HG03060 (cell line): ENCODE measurements at regions not wholly inside any gene's neighbourhood (a gene's known extent, or its start where the extent isn't known, plus 50 kb on each side); places are given as distances from the start of the nearest gene placed in this dataset.

Experiments used
- ATAC-seq: cut with Tn5 transposase; IDR thresholded peaks from one replicate; pipeline ENCODE4 v1.9.1; 2021; ENCODE audit warnings: low read depth, moderate number of reproducible peaks; ENCODE audit not compliant: unreplicated experiment

DNA sequence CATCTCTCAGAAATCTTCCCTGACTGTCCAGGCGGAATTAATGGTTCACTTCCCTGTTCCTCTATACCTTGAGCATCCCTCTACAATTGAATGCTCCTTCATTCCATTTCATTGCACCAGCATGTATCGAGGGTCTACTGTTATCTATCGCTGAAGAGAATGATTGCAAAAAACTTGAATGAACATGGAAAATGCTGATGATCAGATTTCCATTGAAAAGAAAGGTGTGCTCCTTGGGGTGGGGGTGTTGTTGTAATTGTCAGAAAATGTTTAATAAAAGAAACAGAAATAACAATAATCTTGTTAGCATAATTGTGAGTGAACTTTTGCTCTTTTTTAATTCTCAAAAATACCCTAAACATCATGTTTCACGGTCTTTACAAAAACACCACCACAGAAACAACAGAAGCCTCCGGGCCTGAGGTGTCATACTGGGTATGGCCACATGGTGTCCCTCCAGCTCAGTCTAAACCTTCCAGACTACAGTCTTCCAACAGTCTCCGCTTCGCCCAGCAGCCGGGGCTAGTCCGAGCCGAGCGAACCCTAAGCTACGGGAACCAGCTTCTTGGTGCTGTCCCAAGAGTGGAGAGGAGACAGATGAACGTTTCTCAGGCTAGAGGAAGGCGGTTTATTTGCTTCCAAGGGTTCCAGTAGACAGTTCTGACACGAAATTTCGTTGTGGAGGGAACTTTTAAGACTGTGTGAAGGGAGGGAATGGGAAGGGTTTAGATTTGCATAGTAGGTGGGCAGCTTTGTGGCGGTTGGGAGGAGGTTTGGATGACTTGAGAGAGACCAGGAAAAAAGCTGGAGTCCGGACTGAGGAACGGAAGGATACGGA, 75.8 kb upstream of the ZBED5 start:
- peak; percentile 84 for ATAC-seq

GRCh38 chr11:10932976-10933375, 75.1 kb upstream of the ZBED5 start:
- no peak for ATAC-seq

DNA sequence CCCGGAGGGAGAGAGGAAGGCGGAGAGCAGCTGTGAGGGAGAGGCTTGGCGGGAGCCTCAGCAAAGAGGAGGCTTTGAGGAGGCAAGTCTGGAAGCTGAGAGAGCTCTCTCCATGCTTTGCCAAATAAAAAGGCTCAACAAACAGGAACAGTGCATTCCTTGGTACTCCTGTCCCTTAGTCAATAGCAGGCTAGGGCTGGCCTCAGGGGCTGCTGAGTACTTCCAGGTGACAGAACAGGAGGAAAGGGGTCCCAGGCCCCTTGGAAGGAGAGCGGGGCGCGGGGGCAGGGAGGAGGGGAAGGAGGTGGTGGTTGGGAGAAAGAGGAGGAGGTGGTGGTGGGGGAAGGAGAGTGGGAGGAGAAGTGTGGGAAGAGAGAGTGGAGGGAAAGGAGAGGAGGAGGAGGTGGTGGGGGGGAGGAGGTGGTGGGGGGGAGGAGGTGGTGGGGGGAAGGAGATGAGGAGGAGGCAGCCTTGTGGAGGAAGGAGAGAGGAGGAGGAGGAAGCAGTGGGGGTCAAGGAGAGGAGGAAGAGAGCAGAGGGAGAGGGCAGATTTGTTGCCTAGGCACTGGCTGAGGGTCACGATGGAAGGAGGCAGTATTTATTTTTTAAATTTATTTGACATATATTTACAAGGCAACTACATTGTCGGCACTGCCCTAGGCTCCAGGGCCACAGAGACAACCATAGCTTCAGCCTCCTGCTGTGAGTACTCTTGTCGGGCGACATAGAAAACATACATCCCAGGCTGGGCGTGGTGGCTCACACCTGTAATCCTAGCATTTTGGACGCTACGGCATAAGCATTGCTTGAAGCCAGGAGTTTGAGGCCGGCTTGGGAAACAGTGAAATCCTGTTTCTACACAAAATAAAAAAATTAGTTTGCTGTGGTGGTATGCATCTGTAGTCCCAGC, 74.2 kb upstream of the ZBED5 start:
- ATAC-seq: no peak

- no peak for ATAC-seq
These were observed 73.3 kb upstream of the ZBED5 start for GRCh38 chr11:10930972-10931760.

DNA sequence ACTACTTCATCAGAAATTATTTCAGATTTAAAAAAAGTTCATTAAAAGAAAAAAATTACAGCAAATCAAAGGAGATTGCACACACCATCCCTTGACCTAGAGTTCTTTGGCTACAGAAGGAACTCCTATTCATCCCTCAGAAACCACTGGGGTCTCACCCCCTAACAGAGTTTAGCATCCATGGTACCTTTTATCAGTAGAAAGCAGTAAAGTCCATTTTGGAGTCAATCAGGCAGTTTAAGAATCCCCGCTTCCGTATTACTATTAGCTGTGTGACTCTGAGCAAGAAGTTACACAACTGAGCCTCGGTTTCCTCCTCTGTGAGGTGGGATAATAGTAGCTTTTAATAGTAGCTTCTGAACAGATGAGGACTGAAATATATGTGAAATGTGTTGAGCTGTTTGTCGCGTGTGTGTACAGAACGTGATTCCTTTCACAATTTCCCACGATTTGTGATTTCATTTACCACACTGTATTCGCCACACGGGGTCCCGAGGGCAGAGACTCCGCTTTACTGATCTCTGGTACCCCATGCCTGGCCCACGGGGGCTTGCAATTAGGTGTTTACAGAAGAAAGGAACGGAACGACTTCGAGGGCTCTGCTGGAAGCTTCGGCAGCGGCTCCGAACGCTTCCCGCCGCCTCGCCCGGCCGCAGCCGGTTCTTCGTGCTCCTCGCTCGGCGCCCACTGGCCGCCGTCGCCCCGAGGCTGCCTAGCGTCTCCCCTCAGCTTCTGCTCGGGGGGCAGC, 72.5 kb upstream of the ZBED5 start:
- ATAC-seq: no peak

- no peak for ATAC-seq
These were observed 69.7 kb upstream of the ZBED5 start for GRCh38 chr11:10927538-10927937.

DNA sequence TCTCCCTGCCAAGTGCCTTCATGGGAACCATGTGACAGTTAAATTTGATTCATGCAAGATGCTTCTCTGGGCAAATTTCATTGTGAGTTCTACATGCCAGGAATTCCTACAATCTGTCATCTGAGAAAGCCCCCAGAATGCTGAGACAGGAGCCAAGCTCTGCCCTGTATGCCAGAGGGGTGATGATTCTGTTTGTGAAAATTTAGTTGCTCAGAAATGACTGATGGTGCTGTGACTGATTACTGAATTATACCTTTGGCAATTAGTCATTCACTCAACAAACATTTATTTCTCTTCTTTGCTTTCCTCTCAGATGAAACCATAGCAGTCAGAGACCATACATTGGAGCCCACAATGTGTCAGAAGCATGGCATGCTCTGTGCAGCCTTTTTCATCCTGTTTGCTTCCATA, 69.0 kb upstream of the ZBED5 start:
- ATAC-seq: no peak

DNA sequence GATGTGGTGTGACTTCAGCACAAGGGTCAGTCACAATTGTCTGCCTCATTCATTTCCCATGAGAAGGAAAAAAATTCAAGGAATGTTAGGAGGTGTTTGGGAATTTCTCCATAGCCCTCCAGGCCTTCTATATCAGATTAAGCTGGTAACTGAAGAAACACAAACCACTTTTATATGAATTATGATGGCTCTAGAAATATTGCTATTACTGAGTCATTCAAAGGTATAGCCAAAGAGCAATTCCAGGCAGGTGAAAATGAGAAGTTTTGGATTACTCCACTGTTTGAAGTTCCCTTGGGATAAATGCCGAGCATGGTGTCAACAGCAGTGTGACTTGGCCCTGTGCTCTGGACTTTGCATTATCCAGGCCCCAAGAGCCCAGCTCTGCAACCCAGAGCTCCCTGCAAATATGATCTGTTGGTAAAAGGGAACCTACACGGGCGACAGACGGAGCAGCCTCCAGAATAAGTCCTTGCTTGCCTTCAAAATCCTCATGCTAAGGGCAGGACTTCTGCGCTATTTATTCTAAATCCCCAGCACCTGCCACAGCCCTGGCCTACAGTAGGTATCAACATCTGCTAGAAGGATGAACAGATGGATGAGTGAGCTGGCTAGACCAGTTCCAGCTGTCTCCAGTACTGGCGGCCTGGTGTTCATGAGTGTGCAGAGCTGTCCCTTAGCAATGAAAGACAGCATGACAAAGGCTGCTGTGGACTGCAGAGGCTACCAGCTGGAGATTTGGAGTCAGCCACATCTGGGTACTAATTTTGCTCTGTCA, 67.5 kb upstream of the ZBED5 start:
- no peak for ATAC-seq

- ATAC-seq: no peak
These were observed 66.0 kb upstream of the ZBED5 start for GRCh38 chr11:10923882-10924281.

- no peak for ATAC-seq
These were observed 65.0 kb upstream of the ZBED5 start for GRCh38 chr11:10922892-10923291.

DNA sequence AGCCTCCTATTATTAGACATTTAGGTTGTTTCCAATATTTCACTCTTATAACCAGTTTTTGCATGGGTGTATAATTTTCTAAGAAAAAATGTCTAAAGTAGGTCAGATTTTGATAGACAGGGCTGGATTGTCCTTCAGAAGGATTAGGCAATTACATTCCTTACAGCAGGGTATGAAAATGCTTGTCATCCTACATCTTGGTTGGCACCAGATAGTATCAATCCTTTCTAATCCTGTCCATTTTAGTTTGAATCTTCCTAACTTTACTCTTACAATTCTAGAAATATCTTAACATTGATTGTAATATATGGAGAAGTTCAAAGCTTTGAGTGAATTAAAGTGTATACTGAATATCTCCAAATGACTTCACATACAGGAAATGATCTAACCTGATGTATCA, 63.0 kb upstream of the ZBED5 start:
- no peak for ATAC-seq

GRCh38 chr11:10920205-10920604, 62.4 kb upstream of the ZBED5 start:
- no peak for ATAC-seq

GRCh38 chr11:10918698-10919097, 60.8 kb upstream of the ZBED5 start:
- no peak for ATAC-seq

- ATAC-seq: no peak
These were observed 60.4 kb upstream of the ZBED5 start for GRCh38 chr11:10918275-10918674.

GRCh38 chr11:10917802-10918201, 59.9 kb upstream of the ZBED5 start:
- ATAC-seq: no peak

DNA sequence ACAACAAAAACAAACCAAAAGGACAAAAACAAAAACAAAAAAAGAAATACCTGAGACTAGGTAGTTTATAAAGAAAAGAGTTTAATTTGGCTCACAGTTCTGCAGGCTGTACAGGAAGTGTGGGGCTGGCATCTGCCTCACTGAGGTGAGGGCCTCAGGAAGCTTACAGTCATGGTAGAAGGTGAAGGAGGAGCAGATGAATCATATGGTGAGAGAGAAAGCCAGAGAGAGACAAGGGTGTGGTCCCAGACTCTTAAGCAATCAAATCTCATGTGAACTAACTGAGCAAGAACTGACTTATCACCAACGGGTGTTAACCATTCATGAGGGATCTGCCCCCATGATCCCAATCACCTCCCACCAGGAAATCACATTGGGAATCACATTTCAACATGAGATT, 58.8 kb upstream of the ZBED5 start:
- no peak for ATAC-seq

DNA sequence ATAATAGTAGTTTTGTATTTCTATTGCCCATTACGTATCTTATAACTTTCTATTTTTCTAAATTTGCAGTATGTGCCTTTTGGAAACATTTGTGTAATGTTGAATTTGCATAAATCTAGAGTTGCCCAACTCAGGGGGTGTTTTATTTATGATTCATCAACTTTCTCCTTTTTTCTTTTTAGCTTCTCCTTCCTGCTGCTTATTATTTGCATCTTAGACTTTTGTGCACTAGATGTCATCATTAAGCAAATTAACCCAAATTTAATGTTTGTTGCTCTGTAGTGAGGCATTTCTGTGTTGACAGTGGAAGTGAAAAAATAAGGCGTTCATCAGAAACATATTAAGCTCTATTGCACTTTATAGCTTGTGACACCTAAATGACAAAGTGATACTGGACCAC, 56.2 kb upstream of the ZBED5 start:
- ATAC-seq: no peak

DNA sequence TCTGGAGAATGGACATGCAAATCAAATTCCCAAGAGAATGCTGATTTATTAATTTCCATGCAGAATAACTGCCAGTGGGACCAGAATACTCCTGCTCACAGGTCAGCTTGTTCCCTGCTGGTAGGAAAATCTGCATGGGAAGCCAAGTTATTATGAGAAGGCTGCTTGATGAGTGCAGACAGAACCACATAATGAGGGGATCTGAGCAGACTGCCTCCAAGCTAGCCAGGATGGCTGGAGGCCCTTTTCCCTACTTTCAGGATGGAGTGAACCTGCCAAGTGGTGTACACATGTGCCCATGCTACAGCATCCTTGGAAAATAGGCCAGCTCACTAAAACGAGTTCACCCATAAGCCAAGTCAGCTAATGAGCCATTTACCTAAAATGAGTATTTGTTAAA, 55.2 kb upstream of the ZBED5 start:
- ATAC-seq: no peak

- no peak for ATAC-seq
These were observed 54.1 kb upstream of the ZBED5 start for GRCh38 chr11:10911907-10912306.
